Psoas muscle (tissue), 7 donors: ENCODE measurements at regions not wholly inside any gene's neighbourhood (a gene's known extent, or its start where the extent isn't known, plus 50 kb on each side); places are given as distances from the start of the nearest gene placed in this dataset.

Source experiments
- ATAC-seq, 4 donors: fragments of 200-7000 bp; cut with Tn5 transposase; one replicate each; pipeline ENCODE4 v1.9.1; 2020; ENCODE audit warnings: moderate library complexity in 3 of 4, mild to moderate bottlenecking in 2 of 4
- DNase-seq, 2 donors: peaks; one replicate each; pipeline ENCODE4 v3.0.0-alpha.2; 2020
- H3K27ac ChIP-seq: fragments of 200-600 bp; one replicate; pipeline ENCODE4 v1.8.0; 2022
- H3K27me3 ChIP-seq, 3 donors: fragments of 200-600 bp in 1 of 3; one replicate each; pipeline versions ENCODE4 v1.6.1 to v1.8.0; 2013 to 2022; ENCODE audit warnings: low read length in 2 of 3, mild to moderate bottlenecking in 2 of 3, moderate library complexity in 1 of 3; ENCODE audit not compliant: insufficient read depth in 3 of 3
- H3K36me3 ChIP-seq, 2 donors: fragments of 200-600 bp in 1 of 2; one replicate each; pipeline versions ENCODE4 v1.6.1 to v1.8.0; 2013 to 2022; ENCODE audit warnings: low read depth in 1 of 2, mild to moderate bottlenecking in 1 of 2, moderate library complexity in 1 of 2; ENCODE audit not compliant: insufficient read depth in 1 of 2
- H3K4me1 ChIP-seq: fragments of 200-600 bp; one replicate; pipeline ENCODE4 v1.8.0; 2022
- H3K4me3 ChIP-seq: fragments of 200-600 bp; one replicate; pipeline ENCODE4 v1.8.0; 2022; ENCODE audit warnings: mild to moderate bottlenecking
- H3K9me3 ChIP-seq: fragments of 200-600 bp; one replicate; pipeline ENCODE4 v1.8.0; 2022
- WGBS, 3 donors: extraction: QIAGEN DNeasy Blood & Tissue Kit; methylation state at CpG; one replicate each; pipeline versions ENCODE4 v1.1.6 to v1.1.7; 2013; 5-methylcytosine and 5-hydroxymethylcytosine counted together
- intact Hi-C, 2 donors: fragments of 100-400 bp; cut with DNase I; formaldehyde crosslinking; loops; one replicate each; pipeline versions ENCODE4 v1.11.0 to v1.14.2; 2022
- TF ChIP-seq, protein P1 (sequence below): fragments of 200-600 bp; IDR thresholded peaks from one replicate; pipeline ENCODE4 v1.8.0; 2022; ENCODE audit warnings: antibody characterized with exemption
- donor health status: healthy with polysubstance abuse.
- donor health status: DM: no; HTN: no; CAD: no; lungs with moderate emphysema.
- donor health status: Bipolar disorder and iron deficiency.
- donor health status: healthy.
- donor health status: DM: yes; HTN: yes; CAD: no.
- donor health status: DM: no; HTN: no; CAD: no.
- donor health status: DM: yes; HTN: yes; CAD: no.

DNA sequence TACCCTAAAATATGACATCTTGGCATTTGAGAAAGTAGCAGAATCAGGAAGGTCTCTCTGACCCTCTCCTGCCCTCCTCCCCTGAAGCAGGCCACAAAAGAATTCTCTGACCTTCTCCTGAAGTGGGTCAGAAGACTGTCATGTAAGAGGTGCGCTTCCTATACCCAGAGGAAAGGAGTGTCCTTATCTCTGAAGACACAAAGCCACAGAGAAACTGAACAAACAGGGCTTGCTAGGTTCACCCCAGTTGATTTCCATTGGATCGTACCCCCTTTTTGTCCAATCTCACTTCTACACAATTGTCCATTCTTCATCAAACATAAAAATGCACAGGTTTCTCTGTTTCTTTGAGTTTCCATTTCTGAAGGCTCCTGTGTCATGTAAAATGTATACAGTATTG lies 272.0 kb upstream of the SOX4 start:
- intact Hi-C loops: no loop called here
- TF ChIP-seq, protein P1, sequence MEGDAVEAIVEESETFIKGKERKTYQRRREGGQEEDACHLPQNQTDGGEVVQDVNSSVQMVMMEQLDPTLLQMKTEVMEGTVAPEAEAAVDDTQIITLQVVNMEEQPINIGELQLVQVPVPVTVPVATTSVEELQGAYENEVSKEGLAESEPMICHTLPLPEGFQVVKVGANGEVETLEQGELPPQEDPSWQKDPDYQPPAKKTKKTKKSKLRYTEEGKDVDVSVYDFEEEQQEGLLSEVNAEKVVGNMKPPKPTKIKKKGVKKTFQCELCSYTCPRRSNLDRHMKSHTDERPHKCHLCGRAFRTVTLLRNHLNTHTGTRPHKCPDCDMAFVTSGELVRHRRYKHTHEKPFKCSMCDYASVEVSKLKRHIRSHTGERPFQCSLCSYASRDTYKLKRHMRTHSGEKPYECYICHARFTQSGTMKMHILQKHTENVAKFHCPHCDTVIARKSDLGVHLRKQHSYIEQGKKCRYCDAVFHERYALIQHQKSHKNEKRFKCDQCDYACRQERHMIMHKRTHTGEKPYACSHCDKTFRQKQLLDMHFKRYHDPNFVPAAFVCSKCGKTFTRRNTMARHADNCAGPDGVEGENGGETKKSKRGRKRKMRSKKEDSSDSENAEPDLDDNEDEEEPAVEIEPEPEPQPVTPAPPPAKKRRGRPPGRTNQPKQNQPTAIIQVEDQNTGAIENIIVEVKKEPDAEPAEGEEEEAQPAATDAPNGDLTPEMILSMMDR: no peak
- DNase-seq (no peak), ATAC-seq (no peak)
- no peaks in the 10 kb centered on the region for H3K4me1 ChIP-seq
- H3K9me3 ChIP-seq: no peaks in the 10 kb centered on the region
- H3K27me3 ChIP-seq: no peaks in the 10 kb centered on the region
- 88 to 95% (median 91%) methylated on average over 2 of the region's 2 CpGs for WGBS, 3 donors
- H3K4me3 ChIP-seq: no peak overlapping the region
- H3K27ac ChIP-seq: no peak overlapping the region
- no peaks in the 10 kb centered on the region for H3K36me3 ChIP-seq

DNA sequence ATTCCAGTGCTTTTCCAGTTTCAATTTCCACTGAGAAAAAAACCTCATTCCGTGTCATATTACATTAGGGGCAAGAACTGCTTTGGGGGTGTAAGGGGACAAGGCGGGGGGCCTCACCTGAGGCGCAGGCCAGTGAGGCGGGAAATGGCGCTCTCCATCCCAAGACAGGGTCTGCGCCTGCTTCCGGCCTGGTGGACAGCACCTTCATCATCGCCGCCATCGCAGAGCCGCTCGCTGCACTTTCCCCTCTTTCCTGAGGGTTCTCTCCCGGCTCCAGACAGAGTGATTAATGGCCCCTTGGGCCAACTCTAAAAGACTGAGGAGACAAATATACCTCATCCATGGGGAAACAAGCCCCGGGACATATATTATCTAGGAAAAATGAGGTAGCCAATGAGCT lies 270.0 kb upstream of the SOX4 start:
- ATAC-seq: no peak
- no peak overlapping the region for H3K27ac ChIP-seq
- WGBS, 3 donors: 71 to 83% (median 77%) methylated on average over 14 of the region's 14 CpGs
- no peaks in the 10 kb centered on the region for H3K36me3 ChIP-seq
- H3K27me3 ChIP-seq: no peaks in the 10 kb centered on the region
- intact Hi-C loops: no loop called here
- TF ChIP-seq, protein P1: no peak
- H3K4me1 ChIP-seq: no peaks in the 10 kb centered on the region
- H3K9me3 ChIP-seq: no peaks in the 10 kb centered on the region
- DNase-seq: no peak
- H3K4me3 ChIP-seq: no peak overlapping the region

DNA sequence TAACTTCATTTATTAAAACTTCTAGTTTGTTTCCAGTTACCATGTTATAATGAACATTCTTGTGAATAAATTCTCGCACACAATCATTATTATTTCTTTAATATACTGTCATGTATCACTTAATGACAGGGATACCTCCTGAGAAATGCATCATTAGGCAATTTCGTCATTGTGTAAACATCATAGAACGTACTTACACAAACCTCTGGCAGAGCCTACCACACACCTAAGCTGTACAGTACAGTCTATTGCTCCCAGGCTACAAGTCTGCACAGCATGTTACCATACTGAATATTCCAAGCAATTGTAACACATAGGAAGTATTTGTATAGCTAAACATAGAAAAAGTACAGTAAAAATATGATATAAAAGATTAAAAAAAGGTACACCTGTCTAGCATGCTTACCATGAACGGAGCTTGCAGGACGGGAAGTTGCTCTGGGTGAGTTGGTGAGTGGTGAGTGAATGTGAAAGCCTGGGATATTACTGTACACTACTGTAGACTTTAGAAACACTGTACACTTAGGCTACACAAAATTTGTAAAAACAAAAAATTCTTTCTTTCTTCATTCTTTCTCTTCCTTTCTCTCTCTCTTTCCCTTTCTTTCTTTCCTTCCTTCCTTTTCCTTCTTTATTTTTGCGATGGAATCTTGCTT lies 268.2 kb upstream of the SOX4 start:
- DNase-seq: no peak

DNA sequence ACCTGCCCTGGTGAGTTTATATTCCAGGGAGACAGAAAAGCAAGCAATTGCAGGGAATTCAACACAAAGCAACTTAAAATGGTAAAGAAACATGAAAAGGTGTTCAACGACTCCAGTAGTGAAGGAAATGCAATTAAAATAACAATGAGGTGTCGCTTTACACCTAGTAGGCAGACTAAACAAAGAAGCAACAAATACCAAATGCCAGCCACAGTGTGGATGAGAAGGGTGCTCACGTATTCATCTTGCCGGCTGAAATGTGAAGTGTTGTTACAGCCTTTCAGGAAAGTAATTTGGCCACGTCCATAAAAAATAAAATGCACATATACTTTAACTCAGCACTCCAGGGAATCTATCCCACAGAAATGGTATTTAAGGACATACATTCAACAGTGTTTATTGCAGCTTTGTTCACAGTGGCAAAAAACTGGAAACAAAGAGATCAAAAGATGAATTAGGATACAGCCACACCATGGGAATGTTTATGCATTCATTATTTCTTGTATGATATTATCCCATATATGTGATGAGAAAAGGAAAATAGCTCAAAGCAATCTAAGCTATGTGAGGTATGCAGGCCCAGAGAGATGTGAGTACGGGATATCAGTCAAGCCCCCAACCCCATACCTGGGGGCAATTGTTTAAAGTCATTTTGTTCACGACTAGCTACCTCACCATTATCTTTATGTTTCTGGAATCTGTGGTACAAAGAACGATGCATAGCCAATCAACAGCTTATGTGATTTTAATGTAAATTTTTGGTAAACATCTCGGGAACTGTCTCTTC lies 266.0 kb upstream of the SOX4 start:
- ATAC-seq: no peak
- H3K4me1 ChIP-seq: no peaks in the 10 kb centered on the region
- 68 to 71% (median 68%) methylated on average over 9 of the region's 9 CpGs for WGBS, 3 donors
- DNase-seq: no peak
- H3K4me3 ChIP-seq: no peak overlapping the region
- H3K9me3 ChIP-seq: no peaks in the 10 kb centered on the region
- intact Hi-C loops: no loop called here
- TF ChIP-seq, protein P1: no peak
- no peaks in the 10 kb centered on the region for H3K36me3 ChIP-seq
- no peaks in the 10 kb centered on the region for H3K27me3 ChIP-seq
- no peak overlapping the region for H3K27ac ChIP-seq

More for the DNA sequence above, 268.2 kb upstream of the SOX4 start:
- Histone ChIP-seq H3K4me3 (no peak overlapping the region), H3K4me1 (no peaks in the 10 kb centered on the region), H3K36me3 (no peaks in the 10 kb centered on the region), H3K27me3 (no peaks in the 10 kb centered on the region), H3K9me3 (no peaks in the 10 kb centered on the region), H3K27ac (no peak overlapping the region)
- TF ChIP-seq, protein P1: no peak
- intact Hi-C loops: no loop called here
- ATAC-seq: no peak
- 81 to 82% (median 82%) methylated on average over 6 of the region's 6 CpGs for WGBS, 3 donors
